NCI-H146 treated with DMSO at 0.1 percent for 48 hours (cell line): ENCODE measurements at regions not wholly inside any gene's neighbourhood (a gene's known extent, or its start where the extent isn't known, plus 50 kb on each side); places are given as distances from the start of the nearest gene placed in this dataset.
"Not testable (repeated sequence)": the region's sequence is repeated elsewhere in the genome, so short reads cannot be mapped to it uniquely, and the experiment has no call there.

Source experiments
- DNase-seq: peaks from one replicate; lab custom pipeline; 2025; ENCODE audit not compliant: unreplicated experiment; lab: John Stamatoyannopoulos, UW

GRCh38 chr21:15199414-15200383 is 134.9 kb upstream of the NRIP1 start:
- no peak for DNase-seq

GRCh38 chr21:15203740-15204139 is 138.9 kb upstream of the NRIP1 start:
- DNase-seq: no peak

- DNase-seq: no peak
Observed at GRCh38 chr21:15204140-15204969, 139.6 kb upstream of the NRIP1 start.

GRCh38 chr21:15204970-15205286 is 140.1 kb upstream of the NRIP1 start:
- DNase-seq: no peak

- DNase-seq: no peak
Observed at GRCh38 chr21:15206514-15206913, 141.7 kb upstream of the NRIP1 start.

GRCh38 chr21:15207231-15207630 is 142.4 kb upstream of the NRIP1 start:
- no peak for DNase-seq

GRCh38 chr21:15207635-15208370 is 143.0 kb upstream of the NRIP1 start:
- DNase-seq: no peak

- no peak for DNase-seq
Observed at GRCh38 chr21:15208786-15209185, 144.0 kb upstream of the NRIP1 start.

- no peak for DNase-seq
Observed at GRCh38 chr21:15209224-15209623, 144.4 kb upstream of the NRIP1 start.

GRCh38 chr21:15210235-15210678 is 145.5 kb upstream of the NRIP1 start:
- no peak for DNase-seq

GRCh38 chr21:15211491-15212133 is 146.8 kb upstream of the NRIP1 start:
- no peak for DNase-seq

GRCh38 chr21:15212206-15212605 is 147.4 kb upstream of the NRIP1 start:
- no peak for DNase-seq

GRCh38 chr21:15218476-15218875 is 153.7 kb upstream of the NRIP1 start:
- DNase-seq: not testable (repeated sequence)

- DNase-seq: no peak
Observed at GRCh38 chr21:15219039-15219438, 154.2 kb upstream of the NRIP1 start.

- no peak for DNase-seq
Observed at GRCh38 chr21:15219894-15220293, 155.1 kb upstream of the NRIP1 start.

GRCh38 chr21:15221799-15222386 is 157.1 kb upstream of the NRIP1 start:
- DNase-seq: no peak

- DNase-seq: no peak
Observed at GRCh38 chr21:15222707-15223106, 157.9 kb upstream of the NRIP1 start.

- no peak for DNase-seq
Observed at GRCh38 chr21:15224346-15225086, 159.7 kb upstream of the NRIP1 start.

- no peak for DNase-seq
Observed at GRCh38 chr21:15227919-15228318, 163.1 kb upstream of the NRIP1 start.

- no peak for DNase-seq
Observed at GRCh38 chr21:15229390-15229789, 164.6 kb upstream of the NRIP1 start.
